ENCODE measurements at regions not wholly inside any gene's neighbourhood (a gene's known extent, or its start where the extent isn't known, plus 50 kb on each side); places are given as distances from the start of the nearest gene placed in this dataset.

DNA sequence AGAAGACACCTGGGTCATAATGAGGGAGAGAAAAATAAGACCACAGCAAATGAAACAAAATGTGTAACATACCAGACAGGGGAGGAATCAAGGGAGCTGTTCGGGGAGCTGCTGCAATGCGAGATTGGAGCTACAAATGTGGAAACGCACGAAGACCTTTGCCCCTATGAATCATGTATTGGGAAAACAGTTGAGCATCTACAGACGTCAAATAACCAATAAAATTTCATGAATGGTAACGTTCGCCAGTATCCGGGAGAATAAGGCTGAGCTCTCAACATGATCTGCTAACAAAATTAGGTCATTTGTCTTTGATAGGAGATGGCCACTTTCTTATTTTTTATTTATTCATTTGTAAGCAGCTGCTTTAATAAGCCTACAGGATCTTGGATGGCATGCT is 486.2 kb upstream of the RBFOX1 start:
- Histone ChIP-seq H3K36me3 (ENCODE audit: control insufficient read depth in 2 of 2, insufficient read depth in 2 of 2, low read length in 1 of 2) (no peaks in the 10 kb centered on the region), H3K4me3 (ENCODE audit: low read depth in 1 of 2, low read length in 2 of 2) (no peak overlapping the region), H3K4me1 (ENCODE audit: control insufficient read depth in 2 of 2, insufficient read depth in 2 of 2, low read length in 1 of 2) (no peaks in the 10 kb centered on the region), H3K9me3 (ENCODE audit: control insufficient read depth in 2 of 2, insufficient read depth in 1 of 2, low read depth in 1 of 2, low read length in 1 of 2) (no peaks in the 10 kb centered on the region), H3K27me3 (ENCODE audit: control insufficient read depth in 1 of 2, insufficient read depth in 2 of 2, low read length in 2 of 2) (no peaks in the 10 kb centered on the region), H3K27ac (ENCODE audit: low read depth in 2 of 2, low read length in 1 of 2) (no peak overlapping the region)
- WGBS, 2 donors: 63 to 81% methylated on average over 8 of the region's 8 CpGs

DNA sequence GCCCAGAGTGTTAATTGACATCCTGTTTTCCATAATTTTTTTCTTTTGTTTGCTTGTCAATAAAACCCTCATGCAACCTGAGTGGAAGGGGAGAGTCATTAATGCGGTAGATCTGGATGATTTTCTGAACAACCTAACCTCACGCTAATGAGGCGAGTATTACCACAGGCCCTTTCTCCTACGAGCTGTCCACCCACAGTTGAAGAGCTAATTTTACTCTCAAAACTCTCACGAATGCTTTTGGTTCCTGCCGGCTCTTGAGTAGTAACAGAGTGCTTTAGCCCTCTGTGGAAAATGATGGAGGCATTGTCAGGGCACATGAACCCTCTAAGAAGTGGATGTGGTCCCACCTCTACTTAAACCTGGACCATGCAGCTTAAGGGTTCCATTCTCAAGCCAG is 491.3 kb upstream of the RBFOX1 start:
- 76 to 82% methylated on average over 6 of the region's 6 CpGs for WGBS, 2 donors
- Histone ChIP-seq H3K27ac (ENCODE audit: low read depth in 2 of 2, low read length in 1 of 2) (no peak overlapping the region), H3K9me3 (ENCODE audit: control insufficient read depth in 2 of 2, insufficient read depth in 1 of 2, low read depth in 1 of 2, low read length in 1 of 2) (no peaks in the 10 kb centered on the region), H3K4me3 (ENCODE audit: low read depth in 1 of 2, low read length in 2 of 2) (no peak overlapping the region), H3K36me3 (ENCODE audit: control insufficient read depth in 2 of 2, insufficient read depth in 2 of 2, low read length in 1 of 2) (no peaks in the 10 kb centered on the region), H3K4me1 (ENCODE audit: control insufficient read depth in 2 of 2, insufficient read depth in 2 of 2, low read length in 1 of 2) (no peaks in the 10 kb centered on the region), H3K27me3 (ENCODE audit: control insufficient read depth in 1 of 2, insufficient read depth in 2 of 2, low read length in 2 of 2) (no peaks in the 10 kb centered on the region)

DNA sequence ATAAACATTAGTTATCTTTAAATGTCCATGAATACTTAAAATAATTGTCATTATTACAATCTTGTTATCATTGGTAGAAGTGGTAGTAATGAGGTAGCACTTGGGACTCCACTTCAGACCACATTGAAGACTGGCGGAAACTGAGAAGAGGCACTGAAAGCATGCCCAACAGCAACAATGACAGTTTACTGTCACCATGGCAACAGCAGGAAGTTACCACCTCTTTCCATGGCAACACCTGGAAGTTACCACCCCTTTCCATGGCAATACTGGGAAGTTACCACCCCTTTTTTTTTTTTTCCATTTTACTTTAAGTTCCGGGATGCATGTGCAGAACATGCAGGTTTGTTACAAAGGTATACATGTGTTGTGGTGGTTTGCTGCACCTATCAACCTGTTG is 494.9 kb upstream of the RBFOX1 start:
- 95 to 98% methylated on average over 2 of the region's 2 CpGs for WGBS, 2 donors
- Histone ChIP-seq H3K4me1 (ENCODE audit: control insufficient read depth in 2 of 2, insufficient read depth in 2 of 2, low read length in 1 of 2) (no peaks in the 10 kb centered on the region), H3K9me3 (ENCODE audit: control insufficient read depth in 2 of 2, insufficient read depth in 1 of 2, low read depth in 1 of 2, low read length in 1 of 2) (no peaks in the 10 kb centered on the region), H3K4me3 (ENCODE audit: low read depth in 1 of 2, low read length in 2 of 2) (no peak overlapping the region), H3K36me3 (ENCODE audit: control insufficient read depth in 2 of 2, insufficient read depth in 2 of 2, low read length in 1 of 2) (no peaks in the 10 kb centered on the region), H3K27me3 (ENCODE audit: control insufficient read depth in 1 of 2, insufficient read depth in 2 of 2, low read length in 2 of 2) (no peaks in the 10 kb centered on the region), H3K27ac (ENCODE audit: low read depth in 2 of 2, low read length in 1 of 2) (no peak overlapping the region)

DNA sequence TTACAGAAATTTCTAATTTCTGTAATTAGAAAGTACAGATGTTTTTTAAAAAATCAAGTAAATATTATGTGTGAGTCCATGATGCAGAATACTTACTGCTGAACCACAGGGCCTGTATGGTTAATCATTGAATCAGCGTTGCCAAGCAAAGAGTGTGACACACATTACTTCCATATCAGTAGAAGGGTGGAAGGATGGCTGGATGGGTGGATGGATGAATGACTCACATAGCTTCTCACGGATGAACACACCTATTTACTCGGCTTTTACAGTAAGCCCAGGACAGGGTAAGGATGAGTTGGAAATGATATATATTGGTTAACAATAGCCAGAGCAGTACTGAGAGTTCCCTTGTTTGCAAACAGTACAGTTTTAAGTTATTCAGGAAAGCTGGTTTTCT is 495.9 kb upstream of the RBFOX1 start:
- H3K4me1 ChIP-seq (ENCODE audit: control insufficient read depth in 2 of 2, insufficient read depth in 2 of 2, low read length in 1 of 2): no peaks in the 10 kb centered on the region
- H3K36me3 ChIP-seq (ENCODE audit: control insufficient read depth in 2 of 2, insufficient read depth in 2 of 2, low read length in 1 of 2): no peaks in the 10 kb centered on the region
- H3K27me3 ChIP-seq (ENCODE audit: control insufficient read depth in 1 of 2, insufficient read depth in 2 of 2, low read length in 2 of 2): no peaks in the 10 kb centered on the region
- 61 to 64% methylated on average over 3 of the region's 3 CpGs for WGBS, 2 donors
- H3K9me3 ChIP-seq (ENCODE audit: control insufficient read depth in 2 of 2, insufficient read depth in 1 of 2, low read depth in 1 of 2, low read length in 1 of 2): no peaks in the 10 kb centered on the region
- no peak overlapping the region for H3K4me3 ChIP-seq (ENCODE audit: low read depth in 1 of 2, low read length in 2 of 2)
- H3K27ac ChIP-seq (ENCODE audit: low read depth in 2 of 2, low read length in 1 of 2): no peak overlapping the region

DNA sequence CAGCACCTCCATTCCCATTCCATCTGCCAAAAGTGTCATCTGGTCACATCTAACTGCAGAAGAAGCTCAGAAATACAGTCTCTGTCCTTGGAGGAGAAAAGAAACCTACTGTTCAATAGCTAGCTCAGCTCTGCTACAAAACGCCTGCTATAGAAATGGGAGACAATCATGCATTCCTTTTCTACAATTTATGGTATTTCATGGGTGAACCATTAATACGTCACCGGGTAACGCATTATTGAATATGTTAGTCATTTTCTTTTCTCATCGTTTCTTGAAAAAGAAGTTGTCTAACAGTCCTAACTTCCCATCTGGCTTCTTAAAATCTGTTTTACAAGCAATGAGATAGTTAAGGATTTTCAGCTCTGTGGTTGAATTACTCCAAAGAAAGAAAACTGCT is 496.7 kb upstream of the RBFOX1 start:
- H3K27me3 ChIP-seq (ENCODE audit: control insufficient read depth in 1 of 2, insufficient read depth in 2 of 2, low read length in 2 of 2): no peaks in the 10 kb centered on the region
- no peaks in the 10 kb centered on the region for H3K4me1 ChIP-seq (ENCODE audit: control insufficient read depth in 2 of 2, insufficient read depth in 2 of 2, low read length in 1 of 2)
- H3K27ac ChIP-seq (ENCODE audit: low read depth in 2 of 2, low read length in 1 of 2): no peak overlapping the region
- H3K9me3 ChIP-seq (ENCODE audit: control insufficient read depth in 2 of 2, insufficient read depth in 1 of 2, low read depth in 1 of 2, low read length in 1 of 2): no peaks in the 10 kb centered on the region
- no peak overlapping the region for H3K4me3 ChIP-seq (ENCODE audit: low read depth in 1 of 2, low read length in 2 of 2)
- 59 to 77% methylated on average over 5 of the region's 5 CpGs for WGBS, 2 donors
- no peaks in the 10 kb centered on the region for H3K36me3 ChIP-seq (ENCODE audit: control insufficient read depth in 2 of 2, insufficient read depth in 2 of 2, low read length in 1 of 2)

DNA sequence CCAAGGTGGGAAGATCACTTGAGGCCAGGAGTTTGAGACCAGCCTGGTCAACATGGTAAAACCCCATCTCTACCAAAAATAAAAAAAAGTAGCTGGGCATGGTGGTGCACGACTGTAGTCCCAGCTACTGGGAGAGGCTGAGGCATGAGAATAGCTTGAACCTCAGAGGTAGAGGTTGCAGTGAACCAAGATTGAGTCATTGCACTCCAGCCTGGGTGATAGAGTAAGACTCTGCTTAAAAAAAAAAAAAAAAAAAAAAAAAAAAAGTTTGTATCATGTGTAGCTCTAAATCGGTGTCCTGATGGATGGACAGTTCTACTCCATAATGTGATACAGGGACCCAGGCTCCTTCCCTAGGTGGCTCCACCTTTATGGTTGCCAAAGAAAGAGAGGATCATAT is 497.1 kb upstream of the RBFOX1 start:
- no peak overlapping the region for H3K4me3 ChIP-seq (ENCODE audit: low read depth in 1 of 2, low read length in 2 of 2)
- H3K4me1 ChIP-seq (ENCODE audit: control insufficient read depth in 2 of 2, insufficient read depth in 2 of 2, low read length in 1 of 2): no peaks in the 10 kb centered on the region
- H3K27ac ChIP-seq (ENCODE audit: low read depth in 2 of 2, low read length in 1 of 2): no peak overlapping the region
- no peaks in the 10 kb centered on the region for H3K9me3 ChIP-seq (ENCODE audit: control insufficient read depth in 2 of 2, insufficient read depth in 1 of 2, low read depth in 1 of 2, low read length in 1 of 2)
- no peaks in the 10 kb centered on the region for H3K36me3 ChIP-seq (ENCODE audit: control insufficient read depth in 2 of 2, insufficient read depth in 2 of 2, low read length in 1 of 2)
- WGBS, 2 donors: 87 to 88% methylated on average over 2 of the region's 2 CpGs
- no peaks in the 10 kb centered on the region for H3K27me3 ChIP-seq (ENCODE audit: control insufficient read depth in 1 of 2, insufficient read depth in 2 of 2, low read length in 2 of 2)

DNA sequence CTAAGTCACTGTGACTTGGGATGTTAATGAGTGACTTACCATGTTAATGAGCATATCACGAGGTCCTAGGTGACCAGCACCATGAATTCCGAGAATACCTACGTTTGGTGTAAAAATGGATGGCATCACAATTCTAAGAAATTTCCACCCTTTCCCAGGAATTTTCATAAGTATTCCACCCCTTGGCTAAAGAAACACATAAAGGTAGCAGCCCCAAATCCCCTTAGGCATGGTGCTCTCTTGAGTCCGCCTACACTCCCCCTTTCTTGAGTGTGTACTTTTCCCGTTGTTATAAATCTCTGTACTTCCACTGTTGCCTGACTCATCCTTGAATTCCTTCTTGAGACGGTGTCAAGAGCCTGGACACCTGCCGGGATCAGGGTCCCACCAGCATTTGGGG is 504.0 kb upstream of the RBFOX1 start:
- WGBS, 2 donors: 72 to 74% methylated on average over 7 of the region's 7 CpGs

DNA sequence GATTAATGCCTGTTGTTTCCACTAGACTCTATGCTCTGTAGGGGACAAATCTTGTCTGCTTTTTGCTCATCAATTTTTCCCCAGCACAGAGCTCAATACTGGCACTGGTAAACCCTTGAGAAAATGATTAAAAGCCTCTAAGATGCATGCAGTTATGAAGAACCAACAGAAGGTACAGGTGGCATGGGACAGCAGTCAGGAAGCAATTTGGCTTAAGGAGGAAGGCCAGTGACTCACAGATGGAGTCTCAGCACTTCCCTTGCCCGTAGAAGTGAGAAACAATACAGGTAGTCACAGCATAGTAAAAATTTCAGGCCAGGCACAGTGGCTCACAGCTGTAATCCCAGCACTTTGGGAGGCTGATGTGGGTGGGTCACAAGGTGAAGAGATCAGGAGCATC is 504.7 kb upstream of the RBFOX1 start:
- Histone ChIP-seq H3K9me3 (ENCODE audit: control insufficient read depth in 2 of 2, insufficient read depth in 1 of 2, low read depth in 1 of 2, low read length in 1 of 2) (peaks cover 0 to 3% of the 10 kb centered on the region in 2 donors), H3K4me3 (ENCODE audit: low read depth in 1 of 2, low read length in 2 of 2) (no peak overlapping the region), H3K27ac (ENCODE audit: low read depth in 2 of 2, low read length in 1 of 2) (no peak overlapping the region), H3K4me1 (ENCODE audit: control insufficient read depth in 2 of 2, insufficient read depth in 2 of 2, low read length in 1 of 2) (no peaks in the 10 kb centered on the region), H3K36me3 (ENCODE audit: control insufficient read depth in 2 of 2, insufficient read depth in 2 of 2, low read length in 1 of 2) (no peaks in the 10 kb centered on the region), H3K27me3 (ENCODE audit: control insufficient read depth in 1 of 2, insufficient read depth in 2 of 2, low read length in 2 of 2) (no peaks in the 10 kb centered on the region)
- WGBS, 2 donors: 54 to 60% methylated on average over 1 of the region's 1 CpG

More for the DNA sequence above, 504.0 kb upstream of the RBFOX1 start:
- Histone ChIP-seq H3K27me3 (ENCODE audit: control insufficient read depth in 1 of 2, insufficient read depth in 2 of 2, low read length in 2 of 2) (no peaks in the 10 kb centered on the region), H3K4me1 (ENCODE audit: control insufficient read depth in 2 of 2, insufficient read depth in 2 of 2, low read length in 1 of 2) (no peaks in the 10 kb centered on the region), H3K36me3 (ENCODE audit: control insufficient read depth in 2 of 2, insufficient read depth in 2 of 2, low read length in 1 of 2) (no peaks in the 10 kb centered on the region), H3K27ac (ENCODE audit: low read depth in 2 of 2, low read length in 1 of 2) (no peak overlapping the region), H3K4me3 (ENCODE audit: low read depth in 1 of 2, low read length in 2 of 2) (no peak overlapping the region), H3K9me3 (ENCODE audit: control insufficient read depth in 2 of 2, insufficient read depth in 1 of 2, low read depth in 1 of 2, low read length in 1 of 2) (peaks cover 0 to 3% of the 10 kb centered on the region in 2 donors)

DNA sequence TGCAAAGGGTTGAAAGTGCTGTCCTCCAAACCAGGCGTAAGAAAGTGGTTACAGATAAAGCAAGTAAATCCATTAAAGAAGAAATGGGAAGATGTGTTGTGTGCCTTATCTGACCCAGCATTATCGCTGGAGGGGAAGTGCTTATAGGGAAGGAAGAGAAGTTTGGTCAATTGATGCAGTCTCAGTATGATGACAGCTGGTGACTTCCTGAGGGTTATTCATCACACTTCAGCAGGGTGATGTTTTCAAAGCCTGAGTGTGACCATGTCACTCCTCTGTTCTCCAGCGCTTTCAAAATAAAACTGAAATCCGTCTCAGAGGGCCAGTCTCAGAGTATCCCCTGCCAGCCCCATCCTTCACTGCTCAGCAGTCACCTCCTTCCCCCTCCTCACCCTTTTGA is 505.4 kb upstream of the RBFOX1 start:
- H3K4me1 ChIP-seq (ENCODE audit: control insufficient read depth in 2 of 2, insufficient read depth in 2 of 2, low read length in 1 of 2): no peaks in the 10 kb centered on the region
- 41 to 45% methylated on average over 4 of the region's 4 CpGs for WGBS, 2 donors
- H3K4me3 ChIP-seq (ENCODE audit: low read depth in 1 of 2, low read length in 2 of 2): no peak overlapping the region
- H3K36me3 ChIP-seq (ENCODE audit: control insufficient read depth in 2 of 2, insufficient read depth in 2 of 2, low read length in 1 of 2): no peaks in the 10 kb centered on the region
- no peaks in the 10 kb centered on the region for H3K27me3 ChIP-seq (ENCODE audit: control insufficient read depth in 1 of 2, insufficient read depth in 2 of 2, low read length in 2 of 2)
- no peak overlapping the region for H3K27ac ChIP-seq (ENCODE audit: low read depth in 2 of 2, low read length in 1 of 2)
- peaks cover 0 to 3% of the 10 kb centered on the region in 2 donors for H3K9me3 ChIP-seq (ENCODE audit: control insufficient read depth in 2 of 2, insufficient read depth in 1 of 2, low read depth in 1 of 2, low read length in 1 of 2)

DNA sequence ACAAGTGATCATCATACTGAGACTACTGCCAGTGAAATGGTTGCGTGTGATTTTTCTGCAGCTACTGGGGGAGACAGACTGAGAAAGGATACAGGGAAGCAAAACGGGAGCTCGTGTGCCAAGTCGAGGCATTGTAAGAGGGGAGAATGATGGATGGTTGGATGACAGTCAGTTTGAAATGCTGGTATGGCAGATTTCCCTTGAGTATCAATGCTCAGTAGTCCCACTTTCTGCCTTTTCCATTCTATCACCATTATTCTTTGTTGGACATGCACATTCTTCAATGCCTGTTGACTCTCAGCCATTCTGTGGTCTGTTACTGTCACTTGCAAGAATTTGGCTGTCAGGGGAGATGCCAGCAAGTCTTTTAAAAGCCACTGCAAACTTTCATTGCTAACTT is 510.6 kb upstream of the RBFOX1 start:
- WGBS, 2 donors: 66 to 80% methylated on average over 4 of the region's 4 CpGs
- Histone ChIP-seq H3K9me3 (ENCODE audit: control insufficient read depth in 2 of 2, insufficient read depth in 1 of 2, low read depth in 1 of 2, low read length in 1 of 2) (peaks cover 0 to 3% of the 10 kb centered on the region in 2 donors), H3K27ac (ENCODE audit: low read depth in 2 of 2, low read length in 1 of 2) (no peak overlapping the region), H3K36me3 (ENCODE audit: control insufficient read depth in 2 of 2, insufficient read depth in 2 of 2, low read length in 1 of 2) (no peaks in the 10 kb centered on the region), H3K27me3 (ENCODE audit: control insufficient read depth in 1 of 2, insufficient read depth in 2 of 2, low read length in 2 of 2) (no peaks in the 10 kb centered on the region), H3K4me1 (ENCODE audit: control insufficient read depth in 2 of 2, insufficient read depth in 2 of 2, low read length in 1 of 2) (no peaks in the 10 kb centered on the region), H3K4me3 (ENCODE audit: low read depth in 1 of 2, low read length in 2 of 2) (no peak overlapping the region)

Measured in esophagus (tissue), 2 donors.